GM21526 (cell line): ENCODE measurements at regions not wholly inside any gene's neighbourhood (a gene's known extent, or its start where the extent isn't known, plus 50 kb on each side); places are given as distances from the start of the nearest gene placed in this dataset.
"Not testable (repeated sequence)": the region's sequence is repeated elsewhere in the genome, so short reads cannot be mapped to it uniquely, and the experiment has no call there.

ENCODE experiments used
- ATAC-seq: cut with Tn5 transposase; IDR thresholded peaks from one replicate; pipeline ENCODE4 v1.9.1; 2021; ENCODE audit warnings: moderate library complexity; ENCODE audit not compliant: unreplicated experiment, low FRiP score

- no peak for ATAC-seq
Measured at GRCh38 chr6:3919849-3920248, 70.7 kb downstream of the FAM50B start.

GRCh38 chr6:3920321-3920720 lies 71.1 kb downstream of the FAM50B start:
- ATAC-seq: no peak

GRCh38 chr6:3921663-3922062 lies 72.5 kb downstream of the FAM50B start:
- ATAC-seq: no peak

- not testable (repeated sequence) for ATAC-seq
Measured at GRCh38 chr6:3922619-3923018, 73.4 kb downstream of the FAM50B start.

- ATAC-seq: not testable (repeated sequence)
Measured at GRCh38 chr6:3925223-3926149, 76.3 kb downstream of the FAM50B start.

GRCh38 chr6:3926150-3926482 lies 76.9 kb downstream of the FAM50B start:
- no peak for ATAC-seq

- ATAC-seq: no peak
Measured at GRCh38 chr6:3928111-3928510, 78.9 kb downstream of the FAM50B start.

- ATAC-seq: no peak
Measured at GRCh38 chr6:3929281-3929798, 80.2 kb downstream of the FAM50B start.

- no peak for ATAC-seq
Measured at GRCh38 chr6:3937438-3937837, 88.3 kb downstream of the FAM50B start.

- ATAC-seq: no peak
Measured at GRCh38 chr6:3938715-3939367, 89.7 kb downstream of the FAM50B start.

GRCh38 chr6:3939368-3939958 lies 90.3 kb downstream of the FAM50B start:
- ATAC-seq: no peak

GRCh38 chr6:3939964-3940363 lies 90.8 kb downstream of the FAM50B start:
- ATAC-seq: no peak

- no peak for ATAC-seq
Measured at GRCh38 chr6:3940703-3941102, 91.5 kb downstream of the FAM50B start.

- ATAC-seq: no peak
Measured at GRCh38 chr6:3943331-3943765, 94.2 kb downstream of the FAM50B start.

GRCh38 chr6:3944246-3944645 lies 95.1 kb downstream of the FAM50B start:
- no peak for ATAC-seq

GRCh38 chr6:3946778-3947177 lies 97.6 kb downstream of the FAM50B start:
- no peak for ATAC-seq

- ATAC-seq: no peak
Measured at GRCh38 chr6:3948866-3949265, 99.7 kb downstream of the FAM50B start.

GRCh38 chr6:3949521-3949920 lies 100.3 kb downstream of the FAM50B start:
- no peak for ATAC-seq

- ATAC-seq: no peak
Measured at GRCh38 chr6:3956054-3956453, 106.9 kb downstream of the FAM50B start.

- ATAC-seq: no peak
Measured at GRCh38 chr6:3957321-3957720, 108.1 kb downstream of the FAM50B start.

GRCh38 chr6:3958255-3958654 lies 109.1 kb downstream of the FAM50B start:
- ATAC-seq: no peak
